Mesendoderm (in vitro differentiated cells): ENCODE measurements at regions not wholly inside any gene's neighbourhood (a gene's known extent, or its start where the extent isn't known, plus 50 kb on each side); places are given as distances from the start of the nearest gene placed in this dataset.

Source experiments
- DNase-seq: peaks from one replicate; pipeline ENCODE4 v3.0.0; 2013
- H2AK5ac ChIP-seq: 2 replicates; pipeline ENCODE4 v1.6.1; 2013; ENCODE audit warnings: low read length, inconsistent platforms
- H2BK120ac ChIP-seq: 2 replicates; pipeline ENCODE4 v1.6.1; 2013; ENCODE audit warnings: low read depth, mild to moderate bottlenecking, low read length, moderate library complexity, mixed read lengths
- H2BK15ac ChIP-seq: replicated peaks from 2 replicates; pipeline ENCODE4 v1.6.1; 2013; ENCODE audit warnings: low read depth, mild to moderate bottlenecking, moderate library complexity
- H2BK5ac ChIP-seq: 2 replicates; pipeline ENCODE4 v1.6.1; 2013; ENCODE audit warnings: low read length, inconsistent platforms
- H3K18ac ChIP-seq: 2 replicates; pipeline ENCODE4 v1.6.1; 2013; ENCODE audit warnings: mild to moderate bottlenecking, low read length, mixed read lengths
- H3K23ac ChIP-seq: one replicate; pipeline ENCODE4 v1.6.1; 2013; ENCODE audit warnings: low read length
- H3K27ac ChIP-seq: 2 replicates; pipeline ENCODE4 v1.5.1; 2013; ENCODE audit warnings: low read depth, mild to moderate bottlenecking, inconsistent platforms, low read length, moderate library complexity
- H3K27me3 ChIP-seq: 2 replicates; pipeline ENCODE4 v1.6.1; 2013; ENCODE audit warnings: low read length, control low read depth, mild to moderate bottlenecking, inconsistent platforms; ENCODE audit not compliant: insufficient read depth, poor library complexity
- H3K36me3 ChIP-seq: 2 replicates; pipeline ENCODE4 v1.6.1; 2013; ENCODE audit warnings: low read length, inconsistent platforms; ENCODE audit not compliant: control insufficient read depth, insufficient read depth
- H3K4ac ChIP-seq: one replicate; pipeline ENCODE4 v1.6.1; 2013; ENCODE audit warnings: low read depth, mild to moderate bottlenecking, low read length, moderate library complexity
- H3K4me1 ChIP-seq: 2 replicates; pipeline ENCODE4 v1.6.1; 2013; ENCODE audit warnings: low read depth, low read length, inconsistent platforms; ENCODE audit not compliant: control insufficient read depth
- H3K4me2 ChIP-seq: 2 replicates; pipeline ENCODE4 v1.6.1; 2013; ENCODE audit warnings: low read length
- H3K4me3 ChIP-seq: 2 replicates; pipeline ENCODE4 v1.5.1; 2013; ENCODE audit warnings: mild to moderate bottlenecking, low read length
- H3K56ac ChIP-seq: one replicate; pipeline ENCODE4 v1.6.1; 2013; ENCODE audit warnings: low read length
- H3K79me1 ChIP-seq: 2 replicates; pipeline ENCODE4 v1.6.1; 2013; ENCODE audit warnings: low read length, inconsistent platforms
- H3K79me2 ChIP-seq: 2 replicates; pipeline ENCODE4 v1.6.1; 2013; ENCODE audit warnings: mild to moderate bottlenecking, low read length; ENCODE audit not compliant: control insufficient read depth, insufficient read depth
- H3K9ac ChIP-seq: 2 replicates; pipeline ENCODE4 v1.6.1; 2013; ENCODE audit warnings: low read length, inconsistent platforms
- H4K5ac ChIP-seq: one replicate; pipeline ENCODE4 v1.6.1; 2013; ENCODE audit warnings: low read length
- H4K8ac ChIP-seq: one replicate; pipeline ENCODE4 v1.6.1; 2013; ENCODE audit warnings: low read depth, mild to moderate bottlenecking, control low read depth, low read length, moderate library complexity
- WGBS: extraction: QIAGEN DNeasy Blood & Tissue Kit; methylation state at CpG from one replicate; pipeline ENCODE4 v1.1.7; 2013; ENCODE audit warnings: low lambda C conversion rate, missing lambda C conversion rate; ENCODE audit not compliant: insufficient coverage; ENCODE audit errors: extremely low coverage; 5-methylcytosine and 5-hydroxymethylcytosine counted together

DNA sequence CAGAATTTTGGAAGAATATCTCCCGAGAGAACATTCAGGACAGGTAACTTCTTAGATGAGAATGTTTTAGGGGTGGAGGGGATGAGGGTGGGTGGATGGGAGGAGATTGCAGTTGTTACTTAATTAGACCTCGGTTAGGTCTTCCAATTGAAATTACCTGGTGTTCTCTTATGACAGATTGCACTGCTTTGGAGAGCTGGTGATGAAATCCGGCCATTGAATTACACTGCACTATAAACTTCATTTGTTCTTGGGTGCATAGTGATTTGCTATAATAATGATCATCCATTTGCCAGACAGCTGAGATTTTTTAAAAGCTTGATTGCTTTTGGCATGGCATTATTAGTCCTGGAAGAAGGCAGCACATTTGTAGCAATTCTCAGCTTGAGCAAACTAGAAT is 427.6 kb downstream of the GBA3 start:
- H3K9ac ChIP-seq: no peak overlapping the region
- no peak overlapping the region for H3K18ac ChIP-seq
- no peaks in the 10 kb centered on the region for H3K79me2 ChIP-seq
- H3K23ac ChIP-seq: no peak overlapping the region
- H3K4me2 ChIP-seq: no peak overlapping the region
- H2AK5ac ChIP-seq: no peak overlapping the region
- H3K56ac ChIP-seq: no peak overlapping the region
- no peak overlapping the region for H4K8ac ChIP-seq
- H3K4ac ChIP-seq: no peak overlapping the region
- H2BK5ac ChIP-seq: no peak overlapping the region
- H3K79me1 ChIP-seq: no peaks in the 10 kb centered on the region
- no peak overlapping the region for H3K4me3 ChIP-seq
- H3K27ac ChIP-seq: no peak overlapping the region
- H3K27me3 ChIP-seq: no peaks in the 10 kb centered on the region
- WGBS: no CpG with 5 or more reads among the region's 3 CpGs
- no peaks in the 10 kb centered on the region for H3K4me1 ChIP-seq
- no peak for DNase-seq
- no peak overlapping the region for H2BK15ac ChIP-seq
- H2BK120ac ChIP-seq: no peak overlapping the region
- H4K5ac ChIP-seq: no peak overlapping the region
- no peaks in the 10 kb centered on the region for H3K36me3 ChIP-seq

DNA sequence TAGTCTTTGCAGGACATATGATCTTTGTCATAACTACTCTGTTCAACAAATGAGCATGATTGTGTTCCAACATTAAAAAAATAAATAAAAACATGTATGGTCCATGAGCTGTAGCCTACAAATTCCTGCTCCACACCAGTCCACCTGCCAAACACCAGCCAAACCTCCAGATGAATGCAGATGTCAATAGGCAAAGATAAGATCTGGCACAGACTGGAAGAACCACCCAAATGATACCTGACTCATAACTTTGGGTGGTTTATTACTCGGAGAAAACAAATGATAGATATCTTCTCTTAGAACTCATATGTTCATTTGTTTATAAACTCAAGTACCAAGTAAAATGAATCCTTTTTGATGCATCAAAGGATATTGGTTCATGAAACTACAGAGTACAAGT is 425.1 kb downstream of the GBA3 start:
- DNase-seq: no peak
- no peak overlapping the region for H2AK5ac ChIP-seq
- H3K36me3 ChIP-seq: no peaks in the 10 kb centered on the region
- no peak overlapping the region for H4K5ac ChIP-seq
- no peak overlapping the region for H3K9ac ChIP-seq
- H2BK120ac ChIP-seq: no peak overlapping the region
- no peak overlapping the region for H3K27ac ChIP-seq
- H3K4me3 ChIP-seq: no peak overlapping the region
- H2BK5ac ChIP-seq: no peak overlapping the region
- WGBS: no CpG with 5 or more reads among the region's 1 CpG
- no peaks in the 10 kb centered on the region for H3K27me3 ChIP-seq
- no peak overlapping the region for H3K4ac ChIP-seq
- no peak overlapping the region for H3K56ac ChIP-seq
- no peak overlapping the region for H3K18ac ChIP-seq
- H3K79me1 ChIP-seq: no peaks in the 10 kb centered on the region
- H3K79me2 ChIP-seq: no peaks in the 10 kb centered on the region
- H3K4me1 ChIP-seq: no peaks in the 10 kb centered on the region
- H3K23ac ChIP-seq: no peak overlapping the region
- H3K4me2 ChIP-seq: no peak overlapping the region
- H4K8ac ChIP-seq: no peak overlapping the region
- no peak overlapping the region for H2BK15ac ChIP-seq

DNA sequence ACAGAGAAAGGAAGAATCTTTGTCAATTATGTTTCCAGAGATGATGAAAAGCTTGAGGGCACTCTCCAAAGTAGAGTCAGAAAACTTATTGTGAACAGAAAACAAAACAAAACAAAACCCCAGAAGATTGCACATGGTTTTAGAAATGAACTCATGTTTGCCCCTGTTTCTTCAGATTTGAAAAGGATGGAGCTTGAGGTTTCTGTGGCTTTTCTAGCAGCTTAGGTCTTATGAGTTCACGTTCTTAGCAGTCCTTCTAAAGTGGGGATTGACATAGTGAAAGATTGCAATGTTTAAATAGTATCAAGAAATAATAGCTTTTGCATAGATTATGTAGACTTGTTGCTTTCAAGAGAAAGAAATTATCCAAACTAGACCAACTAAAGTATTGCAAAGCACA is 421.8 kb downstream of the GBA3 start:
- no peak overlapping the region for H2BK5ac ChIP-seq
- WGBS: no CpG with 5 or more reads among the region's 1 CpG
- no peaks in the 10 kb centered on the region for H3K36me3 ChIP-seq
- no peak overlapping the region for H3K56ac ChIP-seq
- H2BK15ac ChIP-seq: no peak overlapping the region
- H3K4me3 ChIP-seq: no peak overlapping the region
- no peak overlapping the region for H3K27ac ChIP-seq
- H3K18ac ChIP-seq: no peak overlapping the region
- no peak overlapping the region for H2AK5ac ChIP-seq
- H3K23ac ChIP-seq: no peak overlapping the region
- H3K4me2 ChIP-seq: no peak overlapping the region
- no peaks in the 10 kb centered on the region for H3K4me1 ChIP-seq
- H4K5ac ChIP-seq: no peak overlapping the region
- no peaks in the 10 kb centered on the region for H3K27me3 ChIP-seq
- H2BK120ac ChIP-seq: no peak overlapping the region
- no peaks in the 10 kb centered on the region for H3K79me2 ChIP-seq
- H3K4ac ChIP-seq: no peak overlapping the region
- H3K9ac ChIP-seq: no peak overlapping the region
- H4K8ac ChIP-seq: no peak overlapping the region
- DNase-seq: no peak
- H3K79me1 ChIP-seq: no peaks in the 10 kb centered on the region

DNA sequence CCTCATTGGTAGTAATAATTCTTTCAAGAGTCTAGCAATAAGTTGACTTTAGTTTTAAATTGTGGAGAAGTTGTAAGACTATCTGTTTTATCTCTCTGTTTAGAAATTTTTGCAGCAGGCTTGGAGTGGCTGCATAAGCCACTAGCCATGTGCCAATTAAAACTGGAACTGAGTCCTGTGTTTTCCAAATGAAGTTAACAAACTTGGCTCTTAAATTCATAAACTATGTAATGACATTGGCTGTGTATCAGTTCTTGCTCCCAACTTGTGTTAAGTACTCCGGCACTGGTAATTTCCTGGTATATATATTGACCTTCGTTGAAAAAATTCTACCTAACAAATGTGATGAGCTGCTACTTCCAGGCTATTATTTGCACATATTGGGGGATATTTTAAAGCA is 420.4 kb downstream of the GBA3 start:
- no peak overlapping the region for H3K18ac ChIP-seq
- H3K79me1 ChIP-seq: no peaks in the 10 kb centered on the region
- H3K23ac ChIP-seq: no peak overlapping the region
- H3K4me2 ChIP-seq: no peak overlapping the region
- H2BK5ac ChIP-seq: no peak overlapping the region
- no CpG with 5 or more reads among the region's 2 CpGs for WGBS
- H3K9ac ChIP-seq: no peak overlapping the region
- H3K4me1 ChIP-seq: no peaks in the 10 kb centered on the region
- H3K4ac ChIP-seq: no peak overlapping the region
- H3K4me3 ChIP-seq: no peak overlapping the region
- no peak overlapping the region for H4K5ac ChIP-seq
- H2AK5ac ChIP-seq: no peak overlapping the region
- H3K27ac ChIP-seq: no peak overlapping the region
- DNase-seq: no peak
- no peak overlapping the region for H2BK120ac ChIP-seq
- H4K8ac ChIP-seq: no peak overlapping the region
- no peak overlapping the region for H3K56ac ChIP-seq
- H3K27me3 ChIP-seq: no peaks in the 10 kb centered on the region
- H2BK15ac ChIP-seq: no peak overlapping the region
- H3K79me2 ChIP-seq: no peaks in the 10 kb centered on the region
- no peaks in the 10 kb centered on the region for H3K36me3 ChIP-seq

DNA sequence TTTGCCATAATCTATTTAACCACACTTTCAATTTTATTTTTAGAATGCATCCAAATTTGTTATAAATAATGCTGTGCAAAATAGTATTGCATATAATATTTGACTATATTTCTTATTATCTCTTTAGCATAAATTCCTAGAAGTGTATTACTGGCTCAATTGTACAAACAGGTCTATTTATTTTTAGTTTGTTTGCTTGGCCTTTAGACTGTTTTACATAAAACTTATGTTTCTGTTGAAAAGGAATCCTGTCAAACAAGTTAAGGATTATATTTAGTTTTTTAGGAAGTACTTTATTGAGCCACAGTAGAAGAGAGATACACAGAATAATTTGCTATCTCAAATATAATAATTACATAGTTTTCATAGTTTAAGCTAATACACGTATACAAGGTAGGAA is 413.8 kb downstream of the GBA3 start:
- Histone ChIP-seq H3K79me1 (no peaks in the 10 kb centered on the region), H3K36me3 (no peaks in the 10 kb centered on the region), H2BK120ac (no peak overlapping the region), H3K56ac (no peak overlapping the region), H3K18ac (no peak overlapping the region), H3K9ac (no peak overlapping the region), H2BK5ac (no peak overlapping the region), H3K23ac (no peak overlapping the region), H3K27ac (no peak overlapping the region), H4K8ac (no peak overlapping the region), H3K4ac (no peak overlapping the region), H2AK5ac (no peak overlapping the region), H3K4me3 (no peak overlapping the region), H3K79me2 (no peaks in the 10 kb centered on the region), H3K4me2 (no peak overlapping the region), H2BK15ac (no peak overlapping the region), H3K4me1 (no peaks in the 10 kb centered on the region), H3K27me3 (no peaks in the 10 kb centered on the region), H4K5ac (no peak overlapping the region)
- WGBS: no CpG with 5 or more reads among the region's 1 CpG
- DNase-seq: no peak

DNA sequence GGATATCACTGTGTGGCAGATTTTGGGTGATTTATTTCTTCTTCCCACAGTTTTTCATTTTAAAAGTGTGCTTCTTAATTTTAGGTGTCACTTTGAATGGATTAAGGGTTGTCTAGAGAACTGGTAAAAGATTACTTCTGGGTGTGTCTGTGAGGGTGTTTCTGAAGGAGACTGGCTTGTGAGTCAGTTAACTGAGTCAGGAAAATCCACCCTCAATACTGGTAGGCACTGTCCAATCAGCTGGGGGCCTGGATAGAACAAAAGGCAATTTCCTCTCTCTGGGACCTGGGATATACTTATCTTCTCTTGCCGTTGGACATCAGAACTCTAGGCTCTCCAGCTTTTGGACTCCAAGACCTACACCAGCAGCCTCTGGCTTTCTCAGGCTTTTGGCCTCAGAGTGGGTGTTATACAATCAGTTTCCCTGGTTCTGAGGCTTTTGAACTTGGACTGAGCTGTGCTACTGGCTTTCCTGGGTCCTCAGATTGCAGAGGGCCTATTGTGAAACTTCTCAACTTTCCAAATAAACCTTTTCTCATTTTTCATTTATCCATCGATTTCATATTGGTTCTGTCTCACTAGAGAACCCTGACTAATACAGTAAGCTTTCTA is 413.1 kb downstream of the GBA3 start:
- no peaks in the 10 kb centered on the region for H3K4me1 ChIP-seq
- no peak overlapping the region for H4K8ac ChIP-seq
- DNase-seq: no peak
- WGBS: no CpG with 5 or more reads among the region's 2 CpGs
- no peaks in the 10 kb centered on the region for H3K79me1 ChIP-seq
- H4K5ac ChIP-seq: no peak overlapping the region
- H3K4me2 ChIP-seq: no peak overlapping the region
- no peak overlapping the region for H3K27ac ChIP-seq
- H3K9ac ChIP-seq: no peak overlapping the region
- H3K23ac ChIP-seq: no peak overlapping the region
- no peak overlapping the region for H2AK5ac ChIP-seq
- no peaks in the 10 kb centered on the region for H3K79me2 ChIP-seq
- no peak overlapping the region for H3K4ac ChIP-seq
- H3K18ac ChIP-seq: no peak overlapping the region
- H2BK5ac ChIP-seq: no peak overlapping the region
- no peaks in the 10 kb centered on the region for H3K27me3 ChIP-seq
- no peak overlapping the region for H3K56ac ChIP-seq
- H3K36me3 ChIP-seq: no peaks in the 10 kb centered on the region
- no peak overlapping the region for H2BK120ac ChIP-seq
- H2BK15ac ChIP-seq: no peak overlapping the region
- no peak overlapping the region for H3K4me3 ChIP-seq
